Fibroblast of the aortic adventitia (primary cell): ENCODE measurements at regions not wholly inside any gene's neighbourhood (a gene's known extent, or its start where the extent isn't known, plus 50 kb on each side); places are given as distances from the start of the nearest gene placed in this dataset.
A peak's percentile ranks its signal among the peaks of the same experiment; 100 is the strongest.

Experiments used
- DNase-seq: peaks from one replicate; pipeline ENCODE4 v3.0.0-alpha.2; 2010; ENCODE audit warnings: low read depth
- H3K4me3 ChIP-seq: 2 replicates; pipeline ENCODE4 v1.5.1; 2011; ENCODE audit warnings: low read depth, mild to moderate bottlenecking, control low read depth, low read length, moderate library complexity
- TF ChIP-seq, protein P1 (sequence below): IDR thresholded peaks from 2 replicates; pipeline ENCODE4 v1.5.1; 2011; ENCODE audit warnings: mild to moderate bottlenecking, low read length, control low read depth, inconsistent platforms; ENCODE audit not compliant: insufficient read depth

DNA sequence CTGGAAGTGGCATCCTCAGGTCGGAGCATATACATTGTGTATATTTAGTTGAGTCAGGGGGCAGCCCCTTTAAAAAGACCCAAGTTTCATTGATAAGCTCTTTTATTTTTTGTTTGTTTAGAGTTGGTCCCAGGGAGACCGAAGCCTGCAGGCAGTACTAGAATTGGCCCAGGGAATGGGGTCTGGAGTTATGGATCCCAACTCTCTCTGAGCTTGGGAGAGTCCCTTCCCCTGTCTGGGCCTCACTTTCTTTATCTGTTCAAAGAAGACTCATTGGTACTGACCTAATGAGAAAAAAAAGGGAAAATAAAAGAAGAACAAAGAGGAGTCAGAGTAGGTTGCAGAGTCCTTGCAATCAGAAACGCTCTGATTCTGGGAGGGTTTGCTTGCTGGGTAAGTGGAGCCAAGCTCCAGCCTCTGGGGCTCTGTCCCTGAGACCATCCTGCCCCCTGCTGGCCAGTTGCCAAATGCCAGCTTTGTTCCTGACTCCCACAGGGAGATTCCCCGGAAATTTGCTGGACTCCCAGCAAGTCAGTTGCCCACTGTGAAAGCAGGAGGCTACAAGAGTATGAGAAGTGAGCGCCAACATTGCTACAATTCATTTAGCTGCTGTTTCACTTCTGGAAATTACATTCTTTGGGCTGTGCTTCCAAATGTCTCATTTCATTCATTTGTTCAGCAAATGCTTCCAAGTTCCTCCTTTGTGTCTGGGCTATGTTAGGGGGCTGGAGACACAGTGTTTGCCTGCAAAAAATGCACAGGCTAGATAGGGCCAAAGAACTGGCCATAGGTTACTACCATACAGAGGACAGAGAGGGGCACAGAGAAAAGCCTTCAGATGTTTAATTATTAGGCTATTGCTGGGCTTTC lies 156.2 kb downstream of the MELK start:
- no peak overlapping the region for H3K4me3 ChIP-seq
- TF ChIP-seq, protein P1, sequence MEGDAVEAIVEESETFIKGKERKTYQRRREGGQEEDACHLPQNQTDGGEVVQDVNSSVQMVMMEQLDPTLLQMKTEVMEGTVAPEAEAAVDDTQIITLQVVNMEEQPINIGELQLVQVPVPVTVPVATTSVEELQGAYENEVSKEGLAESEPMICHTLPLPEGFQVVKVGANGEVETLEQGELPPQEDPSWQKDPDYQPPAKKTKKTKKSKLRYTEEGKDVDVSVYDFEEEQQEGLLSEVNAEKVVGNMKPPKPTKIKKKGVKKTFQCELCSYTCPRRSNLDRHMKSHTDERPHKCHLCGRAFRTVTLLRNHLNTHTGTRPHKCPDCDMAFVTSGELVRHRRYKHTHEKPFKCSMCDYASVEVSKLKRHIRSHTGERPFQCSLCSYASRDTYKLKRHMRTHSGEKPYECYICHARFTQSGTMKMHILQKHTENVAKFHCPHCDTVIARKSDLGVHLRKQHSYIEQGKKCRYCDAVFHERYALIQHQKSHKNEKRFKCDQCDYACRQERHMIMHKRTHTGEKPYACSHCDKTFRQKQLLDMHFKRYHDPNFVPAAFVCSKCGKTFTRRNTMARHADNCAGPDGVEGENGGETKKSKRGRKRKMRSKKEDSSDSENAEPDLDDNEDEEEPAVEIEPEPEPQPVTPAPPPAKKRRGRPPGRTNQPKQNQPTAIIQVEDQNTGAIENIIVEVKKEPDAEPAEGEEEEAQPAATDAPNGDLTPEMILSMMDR = peak; percentile 78
- peak; percentile 82 for DNase-seq

DNA sequence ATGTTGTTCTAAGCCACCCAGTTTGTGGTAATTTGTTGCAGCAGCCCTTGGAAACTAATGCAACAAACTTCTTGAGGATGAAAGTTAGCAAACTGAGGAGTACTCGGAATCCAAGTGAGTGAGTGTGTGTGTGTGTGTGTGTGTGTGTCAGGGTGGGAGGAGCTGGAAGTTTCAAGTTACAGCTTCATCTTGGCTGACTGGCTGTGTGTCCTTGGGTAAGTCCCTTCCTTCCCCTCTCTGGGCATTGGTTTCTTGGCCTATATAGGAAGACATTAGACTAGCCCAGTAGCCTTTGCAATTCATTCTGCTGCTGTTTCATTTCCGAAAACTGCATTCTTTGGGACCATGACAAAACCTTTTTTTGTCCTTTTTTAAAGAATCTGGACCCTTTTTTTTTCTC lies 157.2 kb downstream of the MELK start:
- H3K4me3 ChIP-seq = no peak overlapping the region
- TF ChIP-seq, protein P1 = no peak
- peak; percentile 27 for DNase-seq

GRCh38 chr9:36730414-36730813 lies 157.7 kb downstream of the MELK start:
- no peak overlapping the region for H3K4me3 ChIP-seq
- DNase-seq = no peak
- TF ChIP-seq, protein P1 = no peak

- DNase-seq = no peak
- no peak overlapping the region for H3K4me3 ChIP-seq
- TF ChIP-seq, protein P1 = no peak
Measured at GRCh38 chr9:36731068-36731956, 158.6 kb downstream of the MELK start.

DNA sequence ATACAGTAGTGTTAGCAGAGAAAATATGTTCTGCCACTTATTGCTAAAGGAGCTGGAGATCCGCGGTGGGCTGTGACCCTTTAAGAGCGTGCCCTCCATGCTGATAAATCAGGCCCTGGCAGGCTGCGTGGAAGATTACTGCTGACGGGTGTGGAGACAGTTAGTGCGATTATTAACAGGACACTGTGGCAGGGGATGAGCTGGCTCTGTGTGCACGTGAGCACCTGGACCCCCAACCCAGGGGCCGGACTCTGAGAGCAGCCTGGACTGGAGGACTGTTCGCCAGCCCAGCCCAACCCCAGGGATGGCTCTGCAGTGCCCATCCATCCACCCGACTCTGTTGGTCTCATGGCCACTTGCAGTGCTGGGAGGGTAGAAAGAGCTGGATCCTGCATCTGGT lies 162.0 kb downstream of the MELK start:
- no peak for DNase-seq
- no peak overlapping the region for H3K4me3 ChIP-seq
- TF ChIP-seq, protein P1 = no peak

DNA sequence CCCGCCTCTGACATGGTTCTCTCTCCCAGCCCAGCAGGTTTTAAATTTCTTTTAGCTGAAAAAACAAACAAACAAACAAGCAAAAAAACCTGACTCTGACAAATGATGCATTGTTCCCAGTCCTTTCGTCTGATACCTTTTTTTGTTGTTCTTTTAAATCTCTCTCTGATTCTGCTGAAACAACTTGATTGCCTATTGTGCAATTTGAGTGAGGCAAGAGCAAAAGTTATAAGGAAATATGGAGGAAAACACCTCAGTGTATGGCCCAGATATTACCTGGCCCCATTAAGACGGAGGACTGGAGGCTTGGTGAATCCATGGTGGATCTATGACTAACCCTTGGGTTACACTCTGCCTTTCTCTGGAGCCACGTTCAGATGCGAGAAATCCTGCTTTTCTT lies 164.0 kb downstream of the MELK start:
- no peak overlapping the region for H3K4me3 ChIP-seq
- no peak for DNase-seq
- TF ChIP-seq, protein P1 = no peak
